ENCODE measurements at regions not wholly inside any gene's neighbourhood (a gene's known extent, or its start where the extent isn't known, plus 50 kb on each side); places are given as distances from the start of the nearest gene placed in this dataset.

GRCh38 chr11:80255021-80255420 lies 814.2 kb upstream of the TENM4 start:
- no peak overlapping the region for H3K4me3 Mint-ChIP-seq
- H3F3A ChIP-seq (ENCODE audit: low read depth), result no peaks in the 10 kb centered on the region
- no peaks in the 10 kb centered on the region for H3K9me3 Mint-ChIP-seq
- H3K27me3 Mint-ChIP-seq (ENCODE audit: insufficient read depth, low read depth), result peaks cover 5% of the 10 kb centered on the region
- H3K36me3 Mint-ChIP-seq, result no peaks in the 10 kb centered on the region
- H3K36me3 ChIP-seq, result no peaks in the 10 kb centered on the region
- no peak overlapping the region for H3K27ac Mint-ChIP-seq
- no peak for TF ChIP-seq EZH2phosphoT487 (IDR thresholded peaks at IDR 0.05)
- no peak for TF ChIP-seq CTCF (IDR thresholded peaks at IDR 0.05)
- TF ChIP-seq EZH2 (IDR thresholded peaks at IDR 0.05), result no peak
- H3K4me1 ChIP-seq, result no peaks in the 10 kb centered on the region
- no peak for DNase-seq (ENCODE audit: low spot score)
- H3K79me2 ChIP-seq (ENCODE audit: low read depth), result no peaks in the 10 kb centered on the region
- no peak overlapping the region for H3K4me3 ChIP-seq
- H3K4me2 ChIP-seq, result no peak overlapping the region
- H3K27me3 ChIP-seq, result no peaks in the 10 kb centered on the region
- no peak overlapping the region for H3K27ac ChIP-seq
- no peaks in the 10 kb centered on the region for H3K4me1 Mint-ChIP-seq
- H3K9me3 ChIP-seq (ENCODE audit: low read depth), result no peaks in the 10 kb centered on the region
- no peak overlapping the region for H2AFZ ChIP-seq (replicated peaks)
- no peak overlapping the region for H3K9ac ChIP-seq
- no peaks in the 10 kb centered on the region for H4K20me1 ChIP-seq (ENCODE audit: low read depth)

GRCh38 chr11:80241766-80242165 lies 800.9 kb upstream of the TENM4 start:
- Histone ChIP-seq H3K9ac (no peak overlapping the region), H3K4me3 (no peak overlapping the region), H3K27ac (no peak overlapping the region), H3K4me2 (no peak overlapping the region), H3K27me3 (no peaks in the 10 kb centered on the region), H2AFZ (replicated peaks) (no peak overlapping the region), H4K20me1 (ENCODE audit: low read depth) (no peaks in the 10 kb centered on the region), H3K79me2 (ENCODE audit: low read depth) (no peaks in the 10 kb centered on the region), H3K4me1 (no peaks in the 10 kb centered on the region), H3K9me3 (ENCODE audit: low read depth) (no peaks in the 10 kb centered on the region), H3K36me3 (no peaks in the 10 kb centered on the region), H3F3A (ENCODE audit: low read depth) (no peaks in the 10 kb centered on the region)
- H3K27me3 Mint-ChIP-seq (ENCODE audit: insufficient read depth, low read depth), result no peaks in the 10 kb centered on the region
- no peak overlapping the region for H3K27ac Mint-ChIP-seq
- no peak overlapping the region for H3K4me3 Mint-ChIP-seq
- H3K36me3 Mint-ChIP-seq, result no peaks in the 10 kb centered on the region
- no peak for DNase-seq (ENCODE audit: low spot score)
- peaks cover 5% of the 10 kb centered on the region for H3K9me3 Mint-ChIP-seq
- no peaks in the 10 kb centered on the region for H3K4me1 Mint-ChIP-seq
- TF ChIP-seq EZH2phosphoT487 (IDR thresholded peaks at IDR 0.05), result no peak
- TF ChIP-seq EZH2 (IDR thresholded peaks at IDR 0.05), result no peak
- TF ChIP-seq CTCF (IDR thresholded peaks at IDR 0.05), result no peak

GRCh38 chr11:80240245-80240644 lies 799.4 kb upstream of the TENM4 start:
- no peaks in the 10 kb centered on the region for H4K20me1 ChIP-seq (ENCODE audit: low read depth)
- H3K36me3 Mint-ChIP-seq, result no peaks in the 10 kb centered on the region
- no peak overlapping the region for H3K4me3 Mint-ChIP-seq
- H3K4me3 ChIP-seq, result no peak overlapping the region
- no peak for DNase-seq (ENCODE audit: low spot score)
- H3K9me3 ChIP-seq (ENCODE audit: low read depth), result no peaks in the 10 kb centered on the region
- no peaks in the 10 kb centered on the region for H3K36me3 ChIP-seq
- H3K27ac Mint-ChIP-seq, result no peak overlapping the region
- no peak for TF ChIP-seq CTCF (IDR thresholded peaks at IDR 0.05)
- no peak for TF ChIP-seq EZH2 (IDR thresholded peaks at IDR 0.05)
- TF ChIP-seq EZH2phosphoT487 (IDR thresholded peaks at IDR 0.05), result no peak
- H3K4me1 ChIP-seq, result no peaks in the 10 kb centered on the region
- H3K27me3 ChIP-seq, result no peaks in the 10 kb centered on the region
- H3K4me2 ChIP-seq, result no peak overlapping the region
- peaks cover 10% of the 10 kb centered on the region for H3K9me3 Mint-ChIP-seq
- no peak overlapping the region for H2AFZ ChIP-seq (replicated peaks)
- no peaks in the 10 kb centered on the region for H3F3A ChIP-seq (ENCODE audit: low read depth)
- no peak overlapping the region for H3K27ac ChIP-seq
- H3K79me2 ChIP-seq (ENCODE audit: low read depth), result no peaks in the 10 kb centered on the region
- no peak overlapping the region for H3K9ac ChIP-seq
- no peaks in the 10 kb centered on the region for H3K4me1 Mint-ChIP-seq
- H3K27me3 Mint-ChIP-seq (ENCODE audit: insufficient read depth, low read depth), result no peaks in the 10 kb centered on the region

- no peaks in the 10 kb centered on the region for H3K36me3 ChIP-seq
- no peak overlapping the region for H3K4me3 Mint-ChIP-seq
- H4K20me1 ChIP-seq (ENCODE audit: low read depth), result no peaks in the 10 kb centered on the region
- H3K27me3 ChIP-seq, result no peaks in the 10 kb centered on the region
- no peak overlapping the region for H3K27ac Mint-ChIP-seq
- no peak overlapping the region for H3K27ac ChIP-seq
- DNase-seq (ENCODE audit: low spot score), result no peak
- no peaks in the 10 kb centered on the region for H3K4me1 ChIP-seq
- H3K9me3 Mint-ChIP-seq, result peaks cover 16% of the 10 kb centered on the region
- no peak overlapping the region for H3K9ac ChIP-seq
- no peaks in the 10 kb centered on the region for H3K79me2 ChIP-seq (ENCODE audit: low read depth)
- no peaks in the 10 kb centered on the region for H3K4me1 Mint-ChIP-seq
- no peaks in the 10 kb centered on the region for H3K36me3 Mint-ChIP-seq
- H2AFZ ChIP-seq (replicated peaks), result no peak overlapping the region
- TF ChIP-seq CTCF (IDR thresholded peaks at IDR 0.05) (no peak), EZH2phosphoT487 (IDR thresholded peaks at IDR 0.05) (no peak), EZH2 (IDR thresholded peaks at IDR 0.05) (no peak)
- no peak overlapping the region for H3K4me3 ChIP-seq
- no peaks in the 10 kb centered on the region for H3K9me3 ChIP-seq (ENCODE audit: low read depth)
- no peak overlapping the region for H3K4me2 ChIP-seq
- H3F3A ChIP-seq (ENCODE audit: low read depth), result no peaks in the 10 kb centered on the region
- no peaks in the 10 kb centered on the region for H3K27me3 Mint-ChIP-seq (ENCODE audit: insufficient read depth, low read depth)
These were observed 798.4 kb upstream of the TENM4 start for GRCh38 chr11:80239217-80239616.

Data from neural progenitor cell (in vitro differentiated cells).